IMR-90 (cell line): ENCODE measurements at regions not wholly inside any gene's neighbourhood (a gene's known extent, or its start where the extent isn't known, plus 50 kb on each side); places are given as distances from the start of the nearest gene placed in this dataset.

Experiments used
- ATAC-seq: fragments of 200-7000 bp; cut with Tn5 transposase; 2 replicates; pipeline ENCODE4 v1.9.1; 2020; ENCODE audit warnings: low read depth, mild to moderate bottlenecking, moderate library complexity
- BruUV-seq: library from RNA; stranded (reverse); fragments of 400-500 nt; replicated peaks from 2 replicates; lab custom pipeline; 2021; lab: Mats Ljungman, UMichigan
- CTCF ChIA-PET: fragments of 300-600 bp; formaldehyde crosslinking; extraction: SDS; loops from one replicate; lab custom pipeline; 2021; ENCODE audit warnings: antibody characterized with exemption; lab: Yijun Ruan, JAX
- POLR2A ChIA-PET: fragments of 300-600 bp; sonication (Branson Sonifier 250); formaldehyde crosslinking; loops from one replicate; lab custom pipeline; 2022; ENCODE audit warnings: antibody characterized with exemption; ENCODE audit not compliant: unreplicated experiment; lab: Charles Lee
- DNase-seq: peaks from one replicate; pipeline ENCODE4 v3.0.0; 2013
- H2AFZ ChIP-seq: replicated peaks from 2 replicates; pipeline ENCODE3; 2013; ENCODE audit warnings: low read length, mild to moderate bottlenecking; ENCODE audit not compliant: poor library complexity
- H2AK5ac ChIP-seq: 2 replicates; pipeline ENCODE4 v1.6.1; 2013; ENCODE audit warnings: low read depth, low read length, inconsistent platforms
- H2AK9ac ChIP-seq: replicated peaks from 2 replicates; pipeline ENCODE3; 2013; ENCODE audit warnings: mild to moderate bottlenecking, low read depth, low read length, moderate library complexity; ENCODE audit not compliant: poor library complexity
- H2BK120ac ChIP-seq: 2 replicates; pipeline ENCODE4 v1.6.1; 2013; ENCODE audit warnings: low read depth, low read length, inconsistent platforms
- H2BK15ac ChIP-seq: 3 replicates; pipeline ENCODE4 v1.6.1; 2013; ENCODE audit warnings: low read depth, low read length, inconsistent platforms
- H2BK20ac ChIP-seq: 2 replicates; pipeline ENCODE4 v1.6.1; 2013; ENCODE audit warnings: low read depth, mild to moderate bottlenecking, inconsistent platforms, low read length, moderate library complexity
- H2BK5ac ChIP-seq: 2 replicates; pipeline ENCODE4 v1.6.1; 2013; ENCODE audit warnings: mild to moderate bottlenecking, low read depth, low read length, inconsistent platforms; ENCODE audit not compliant: poor library complexity, severe bottlenecking
- H3K14ac ChIP-seq: replicated peaks from 2 replicates; pipeline ENCODE4 v1.6.1; 2013; ENCODE audit warnings: low read depth, low read length, inconsistent platforms
- H3K18ac ChIP-seq: 2 replicates; pipeline ENCODE4 v1.6.1; 2013; ENCODE audit warnings: low read depth, low read length, control low read depth
- H3K23ac ChIP-seq: 2 replicates; pipeline ENCODE4 v1.6.1; 2013; ENCODE audit warnings: low read depth, low read length, inconsistent platforms
- H3K27ac ChIP-seq: 2 replicates; pipeline ENCODE4 v1.5.1; 2013; ENCODE audit warnings: mild to moderate bottlenecking, control low read depth, low read length; ENCODE audit not compliant: insufficient read depth
- H3K27me3 ChIP-seq: 2 replicates; pipeline ENCODE4 v1.6.1; 2013; ENCODE audit warnings: low read length; ENCODE audit not compliant: control insufficient read depth, insufficient read depth
- H3K36me3 ChIP-seq: 2 replicates; pipeline ENCODE4 v1.6.1; 2013; ENCODE audit warnings: low read length, mixed read lengths; ENCODE audit not compliant: control insufficient read depth, insufficient read depth
- H3K4ac ChIP-seq: 2 replicates; pipeline ENCODE4 v1.6.1; 2013; ENCODE audit warnings: low read depth, low read length, inconsistent platforms
- H3K4me1 ChIP-seq: 2 replicates; pipeline ENCODE4 v1.6.1; 2013; ENCODE audit warnings: low read length, mixed read lengths; ENCODE audit not compliant: control insufficient read depth, insufficient read depth
- H3K4me2 ChIP-seq: 2 replicates; pipeline ENCODE4 v1.6.1; 2013; ENCODE audit warnings: low read depth, mild to moderate bottlenecking, control low read depth, low read length, moderate library complexity
- H3K4me3 ChIP-seq: 2 replicates; pipeline ENCODE4 v1.5.1; 2013; ENCODE audit warnings: low read depth, mild to moderate bottlenecking, control low read depth, low read length, moderate library complexity; ENCODE audit not compliant: insufficient read depth
- H3K56ac ChIP-seq: 2 replicates; pipeline ENCODE4 v1.6.1; 2013; ENCODE audit warnings: low read length, inconsistent platforms; ENCODE audit not compliant: insufficient read depth; ENCODE audit errors: extremely low read depth
- H3K79me1 ChIP-seq, 2 experiments: 2 replicates each; pipeline ENCODE4 v1.6.1; 2013; ENCODE audit warnings: low read length in 2 of 2, inconsistent platforms in 1 of 2, low read depth in 1 of 2
- H3K9ac ChIP-seq: 2 replicates; pipeline ENCODE4 v1.6.1; 2013; ENCODE audit warnings: low read depth, low read length, control low read depth
- H3K9me1 ChIP-seq: 2 replicates; pipeline ENCODE4 v1.6.1; 2013; ENCODE audit warnings: low read length, inconsistent platforms; ENCODE audit not compliant: insufficient read depth
- H3K9me3 ChIP-seq: 2 replicates; pipeline ENCODE4 v1.6.1; 2013; ENCODE audit warnings: low read length; ENCODE audit not compliant: control insufficient read depth, insufficient read depth
- H4K20me1 ChIP-seq: 2 replicates; pipeline ENCODE4 v1.6.1; 2013; ENCODE audit warnings: low read length, inconsistent platforms; ENCODE audit not compliant: insufficient read depth
- H4K5ac ChIP-seq: 2 replicates; pipeline ENCODE4 v1.6.1; 2013; ENCODE audit warnings: mild to moderate bottlenecking, low read depth, low read length, control low read depth
- H4K8ac ChIP-seq, 2 experiments: 2 replicates each; pipeline ENCODE4 v1.6.1; 2013; ENCODE audit warnings: low read depth in 2 of 2, low read length in 2 of 2, control low read depth in 1 of 2, inconsistent platforms in 1 of 2
- H4K91ac ChIP-seq: 2 replicates; pipeline ENCODE4 v1.6.1; 2013; ENCODE audit warnings: low read depth, low read length, inconsistent platforms; ENCODE audit not compliant: insufficient read depth
- BHLHE40 ChIP-seq: fragments of 150-350 bp; IDR thresholded peaks from 2 replicates; pipeline ENCODE4 v1.6.1; 2016; ENCODE audit warnings: mild to moderate bottlenecking, low read depth, low read length
- CEBPB ChIP-seq: IDR thresholded peaks from 2 replicates; pipeline ENCODE4 v1.6.1; 2012; ENCODE audit warnings: low read depth, low read length, improper control_type of control experiment
- FOS ChIP-seq: fragments of 150-350 bp; IDR thresholded peaks from 2 replicates; pipeline ENCODE4 v1.6.1; 2016; ENCODE audit warnings: low read depth, low read length
- MAFK ChIP-seq: IDR thresholded peaks from 2 replicates; pipeline ENCODE4 v1.6.1; 2012; ENCODE audit warnings: low read depth, low read length, improper control_type of control experiment
- MAZ ChIP-seq: IDR thresholded peaks from 2 replicates; pipeline ENCODE4 v1.6.1; 2012; ENCODE audit warnings: low read depth, mild to moderate bottlenecking, low read length, improper control_type of control experiment, moderate library complexity, borderline replicate concordance
- MXI1 ChIP-seq: IDR thresholded peaks from 2 replicates; pipeline ENCODE4 v1.6.1; 2012; ENCODE audit warnings: low read depth, mild to moderate bottlenecking, low read length, moderate library complexity, borderline replicate concordance
- NFE2L2 ChIP-seq: fragments of 150-350 bp; IDR thresholded peaks from 2 replicates; pipeline ENCODE4 v1.6.1; 2016; ENCODE audit warnings: low read depth, mild to moderate bottlenecking, low read length
- POLR2A ChIP-seq: IDR thresholded peaks from 2 replicates; pipeline ENCODE4 v1.6.1; 2012; ENCODE audit warnings: mild to moderate bottlenecking, low read depth, low read length
- RAD21 ChIP-seq: IDR thresholded peaks from 2 replicates; pipeline ENCODE4 v1.6.1; 2012; ENCODE audit warnings: low read length, improper control_type of control experiment
- RCOR1 ChIP-seq: IDR thresholded peaks from 2 replicates; pipeline ENCODE4 v1.6.1; 2012; ENCODE audit warnings: mild to moderate bottlenecking, low read length, improper control_type of control experiment; ENCODE audit not compliant: insufficient replicate concordance
- RFX5 ChIP-seq: IDR thresholded peaks from 2 replicates; pipeline ENCODE4 v1.8.0; 2012; ENCODE audit warnings: low read depth, mild to moderate bottlenecking, low read length, moderate library complexity
- SMC3 ChIP-seq: fragments of 150-350 bp; IDR thresholded peaks from 2 replicates; pipeline ENCODE4 v1.6.1; 2016; ENCODE audit warnings: low read depth, mild to moderate bottlenecking, antibody characterized with exemption, low read length, moderate library complexity
- WGBS, 2 experiments: methylation state at CpG; one replicate each; pipeline versions ENCODE4 v1.1.5 to v1.1.7; 2013; ENCODE audit warnings: missing lambda C conversion rate in 2 of 2; ENCODE audit not compliant: insufficient read length in 1 of 2; ENCODE audit errors: extremely low coverage in 2 of 2; 5-methylcytosine and 5-hydroxymethylcytosine counted together
- dilution Hi-C: fragments of 300-500 bp; cut with HindIII; formaldehyde crosslinking; loops from one replicate; pipeline ENCODE4 v1.14.3; 2018; ENCODE audit warnings: low sequenced_read_pairs; ENCODE audit not compliant: unreplicated experiment
- in situ Hi-C: fragments of 300-500 bp; cut with MboI; formaldehyde crosslinking; loops from 3 replicates; pipeline ENCODE4 v1.14.3; 2019; ENCODE audit warnings: low sequenced_read_pairs, inconsistent platforms, mixed read lengths
- intact Hi-C: fragments of 100-400 bp; cut with micrococcal nuclease; formaldehyde crosslinking; loops from 2 replicates; pipeline ENCODE4 v1.10.0; 2022
- TF ChIP-seq, protein P1 (sequence below): fragments of 150-350 bp; IDR thresholded peaks from 2 replicates; pipeline ENCODE4 v1.6.1; 2017; ENCODE audit warnings: mild to moderate bottlenecking, antibody characterized with exemption, low read length, low read depth
- TF ChIP-seq, protein P2 (sequence below): conservative IDR thresholded peaks from 2 replicates; pipeline ENCODE4 v1.5.1; 2012; ENCODE audit warnings: mild to moderate bottlenecking, low read depth, low read length, improper control_type of control experiment

DNA sequence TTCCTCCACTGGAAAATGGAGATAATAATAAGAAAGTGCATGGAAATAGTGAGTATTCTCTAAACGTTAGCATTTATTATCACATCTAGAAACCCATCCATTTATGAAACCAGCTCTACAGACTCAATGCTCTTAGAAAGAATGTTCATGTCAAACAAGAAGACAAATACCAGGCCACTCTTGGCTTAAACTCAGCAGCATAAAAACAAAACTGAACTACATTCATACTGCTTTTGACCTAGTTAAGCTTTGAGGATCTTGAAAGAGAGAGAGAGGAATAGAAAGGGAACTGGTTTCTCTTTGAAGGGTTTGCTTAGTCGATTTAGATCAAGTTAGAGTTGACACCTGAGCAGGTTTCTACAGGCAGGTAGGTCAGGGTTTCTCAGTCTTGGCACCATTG lies 332.9 kb upstream of the PRKCQ start:
- Histone ChIP-seq H3K4me3 (no peak overlapping the region), H3K14ac (no peak overlapping the region), H3K27me3 (peaks cover 4% of the 10 kb centered on the region; the same call in 1 of the 2 replicates), H3K4ac (no peak overlapping the region), H3K18ac (no peak overlapping the region), H2BK15ac (no peak overlapping the region), H3K36me3 (no peaks in the 10 kb centered on the region), H3K9me1 (no peaks in the 10 kb centered on the region), H4K91ac (no peak overlapping the region), H4K20me1 (no peaks in the 10 kb centered on the region), H2BK120ac (no peak overlapping the region), H3K9ac (no peak overlapping the region), H3K4me2 (no peak overlapping the region), H2BK5ac (no peak overlapping the region), H4K8ac (no peak overlapping the region), H2AK5ac (no peak overlapping the region), H3K79me1 (no peaks in the 10 kb centered on the region), H3K56ac (no peak overlapping the region), H3K4me1 (no peaks in the 10 kb centered on the region; the same call in 1 of the 2 replicates), H2BK20ac (no peak overlapping the region), H3K9me3 (peaks cover 2% of the 10 kb centered on the region; the same call in 1 of the 2 replicates), H2AFZ (no peak overlapping the region), H2AK9ac (no peak overlapping the region), H4K5ac (no peak overlapping the region), H3K23ac (no peak overlapping the region), H3K27ac (no peak overlapping the region)
- intact Hi-C loops (no loop called here), in situ Hi-C loops (no loop called here), dilution Hi-C loops (no loop called here)
- WGBS, 2 experiments: no CpG with 5 or more reads among the region's 2 CpGs
- no TSS peak for BruUV-seq
- ChIA-PET POLR2A (interaction anchor here (0.6 kb wide), 1 partner anchor 16 kb away, joined by 3 read pairs; no protein-coding TSS in a partner anchor), CTCF (interaction anchor here (0.6 kb wide), 1 partner anchor 12 kb away, joined by 3 read pairs; no protein-coding TSS in a partner anchor)
- TF ChIP-seq RCOR1: no peak
- no peak for TF ChIP-seq NFE2L2
- no peak for TF ChIP-seq MAZ
- TF ChIP-seq FOS: no peak
- no peak for TF ChIP-seq SMC3
- no peak for TF ChIP-seq POLR2A
- TF ChIP-seq RAD21: no peak
- no peak for TF ChIP-seq RFX5
- TF ChIP-seq, protein P1, sequence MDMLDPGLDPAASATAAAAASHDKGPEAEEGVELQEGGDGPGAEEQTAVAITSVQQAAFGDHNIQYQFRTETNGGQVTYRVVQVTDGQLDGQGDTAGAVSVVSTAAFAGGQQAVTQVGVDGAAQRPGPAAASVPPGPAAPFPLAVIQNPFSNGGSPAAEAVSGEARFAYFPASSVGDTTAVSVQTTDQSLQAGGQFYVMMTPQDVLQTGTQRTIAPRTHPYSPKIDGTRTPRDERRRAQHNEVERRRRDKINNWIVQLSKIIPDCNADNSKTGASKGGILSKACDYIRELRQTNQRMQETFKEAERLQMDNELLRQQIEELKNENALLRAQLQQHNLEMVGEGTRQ: no peak
- TF ChIP-seq BHLHE40: no peak
- no peak for TF ChIP-seq CEBPB
- TF ChIP-seq MXI1: no peak
- TF ChIP-seq, protein P2, sequence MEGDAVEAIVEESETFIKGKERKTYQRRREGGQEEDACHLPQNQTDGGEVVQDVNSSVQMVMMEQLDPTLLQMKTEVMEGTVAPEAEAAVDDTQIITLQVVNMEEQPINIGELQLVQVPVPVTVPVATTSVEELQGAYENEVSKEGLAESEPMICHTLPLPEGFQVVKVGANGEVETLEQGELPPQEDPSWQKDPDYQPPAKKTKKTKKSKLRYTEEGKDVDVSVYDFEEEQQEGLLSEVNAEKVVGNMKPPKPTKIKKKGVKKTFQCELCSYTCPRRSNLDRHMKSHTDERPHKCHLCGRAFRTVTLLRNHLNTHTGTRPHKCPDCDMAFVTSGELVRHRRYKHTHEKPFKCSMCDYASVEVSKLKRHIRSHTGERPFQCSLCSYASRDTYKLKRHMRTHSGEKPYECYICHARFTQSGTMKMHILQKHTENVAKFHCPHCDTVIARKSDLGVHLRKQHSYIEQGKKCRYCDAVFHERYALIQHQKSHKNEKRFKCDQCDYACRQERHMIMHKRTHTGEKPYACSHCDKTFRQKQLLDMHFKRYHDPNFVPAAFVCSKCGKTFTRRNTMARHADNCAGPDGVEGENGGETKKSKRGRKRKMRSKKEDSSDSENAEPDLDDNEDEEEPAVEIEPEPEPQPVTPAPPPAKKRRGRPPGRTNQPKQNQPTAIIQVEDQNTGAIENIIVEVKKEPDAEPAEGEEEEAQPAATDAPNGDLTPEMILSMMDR: no peak
- no peak for TF ChIP-seq MAFK
- DNase-seq (no peak), ATAC-seq (no peak)
